GM21786 (cell line): ENCODE measurements at regions not wholly inside any gene's neighbourhood (a gene's known extent, or its start where the extent isn't known, plus 50 kb on each side); places are given as distances from the start of the nearest gene placed in this dataset.
"Not testable (repeated sequence)": the region's sequence is repeated elsewhere in the genome, so short reads cannot be mapped to it uniquely, and the experiment has no call there.

Experiments
- ATAC-seq: cut with Tn5 transposase; IDR thresholded peaks from one replicate; pipeline ENCODE4 v1.9.1; 2021; ENCODE audit not compliant: unreplicated experiment

- ATAC-seq: no peak
Observed at GRCh38 chr18:60067426-60068210, 167.8 kb downstream of the PMAIP1 start.

DNA sequence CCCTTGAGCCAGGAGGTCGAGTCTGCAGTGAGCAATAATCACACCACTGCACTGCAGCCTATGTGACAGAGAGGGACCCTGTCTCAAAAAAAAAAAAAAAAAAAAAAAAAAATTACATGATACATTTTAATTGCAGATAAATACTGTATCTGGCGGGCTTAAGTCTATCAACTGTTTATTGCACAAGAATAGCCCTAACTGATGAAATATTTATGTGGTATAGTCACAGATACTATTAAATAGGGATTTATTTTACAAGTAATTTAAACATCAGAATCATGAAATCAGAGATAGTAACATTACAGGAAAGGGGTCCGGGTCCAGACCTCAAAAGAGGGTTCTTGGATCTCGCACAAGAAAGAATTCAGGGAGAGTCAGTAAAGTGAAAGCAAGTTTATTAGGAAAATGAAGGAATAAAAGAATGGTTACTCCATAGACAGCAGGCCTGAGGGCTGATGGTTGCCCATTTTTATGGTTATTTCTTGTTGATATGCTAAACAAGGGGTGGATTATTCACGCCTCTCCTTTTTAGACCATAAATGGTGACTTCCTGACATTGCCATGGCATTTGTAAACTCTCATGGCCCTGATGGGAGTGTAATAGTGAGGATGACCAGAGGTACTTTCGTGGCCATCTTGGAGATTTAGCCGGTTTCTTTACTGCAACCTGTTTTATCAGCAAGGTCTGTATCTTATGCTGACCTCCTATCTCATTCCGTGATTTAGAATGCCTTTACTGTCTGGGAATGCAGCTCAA is 166.6 kb downstream of the PMAIP1 start:
- no peak for ATAC-seq

- ATAC-seq: no peak
Observed at GRCh38 chr18:60064271-60064670, 164.5 kb downstream of the PMAIP1 start.

- not testable (repeated sequence) for ATAC-seq
Observed at GRCh38 chr18:60062831-60063230, 163.0 kb downstream of the PMAIP1 start.

DNA sequence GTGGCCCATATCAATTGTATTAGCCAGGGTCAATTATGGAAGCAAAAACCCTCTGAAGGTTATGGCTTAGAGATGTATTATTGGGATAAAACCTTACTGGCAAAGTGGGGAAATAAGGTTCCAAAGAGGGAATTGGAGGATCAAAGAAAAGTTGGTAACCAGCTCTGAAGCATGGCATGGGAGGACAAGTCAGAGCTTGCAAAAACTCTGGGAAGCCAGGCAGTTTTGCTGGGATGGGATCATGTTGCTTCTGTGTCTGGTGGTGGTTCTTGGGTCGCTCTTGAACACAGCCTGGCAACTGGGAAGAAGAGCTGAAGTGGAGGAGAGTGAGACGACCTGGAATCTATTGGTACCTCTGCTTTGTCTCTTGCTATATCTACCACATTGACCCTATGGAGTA is 162.6 kb downstream of the PMAIP1 start:
- ATAC-seq: no peak

DNA sequence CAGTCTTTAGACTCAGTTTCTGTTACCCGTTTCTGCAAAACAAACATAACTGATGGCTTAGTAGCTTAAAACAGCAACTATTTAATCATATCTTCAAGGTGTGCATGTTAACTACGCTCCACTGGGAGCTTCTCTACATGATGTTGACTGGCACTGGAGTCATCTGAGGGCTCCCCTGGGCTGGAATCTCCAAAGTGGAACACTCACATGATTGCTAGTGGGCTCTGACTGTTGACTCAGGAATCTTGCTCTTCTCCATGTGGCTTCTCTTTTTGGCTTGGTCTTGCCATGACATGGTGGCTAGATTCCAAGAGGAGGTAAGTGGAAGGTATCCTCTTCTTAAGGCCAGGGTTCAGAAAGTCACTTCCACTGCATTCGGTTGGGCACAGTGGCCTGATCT is 160.8 kb downstream of the PMAIP1 start:
- no peak for ATAC-seq

- ATAC-seq: no peak
Observed at GRCh38 chr18:60060026-60060425, 160.2 kb downstream of the PMAIP1 start.

DNA sequence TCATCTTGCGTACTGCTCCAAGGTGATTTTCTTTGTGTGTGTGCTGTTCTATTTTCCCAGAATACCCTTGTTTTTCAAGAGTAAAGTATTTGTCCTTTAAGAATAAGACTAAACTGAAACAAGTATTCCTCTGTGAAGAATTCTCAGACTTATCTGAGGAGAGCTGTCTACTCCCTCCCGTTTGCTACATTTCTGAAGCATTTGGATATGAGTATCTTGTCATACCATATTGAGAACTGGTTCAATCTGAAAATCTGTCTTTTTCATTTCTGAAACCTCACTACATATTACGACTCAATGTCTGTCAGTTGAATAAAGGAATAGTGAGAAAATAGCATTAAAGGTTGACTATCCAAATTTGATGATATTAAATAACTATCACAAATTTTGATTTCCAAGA is 159.4 kb downstream of the PMAIP1 start:
- ATAC-seq: no peak

DNA sequence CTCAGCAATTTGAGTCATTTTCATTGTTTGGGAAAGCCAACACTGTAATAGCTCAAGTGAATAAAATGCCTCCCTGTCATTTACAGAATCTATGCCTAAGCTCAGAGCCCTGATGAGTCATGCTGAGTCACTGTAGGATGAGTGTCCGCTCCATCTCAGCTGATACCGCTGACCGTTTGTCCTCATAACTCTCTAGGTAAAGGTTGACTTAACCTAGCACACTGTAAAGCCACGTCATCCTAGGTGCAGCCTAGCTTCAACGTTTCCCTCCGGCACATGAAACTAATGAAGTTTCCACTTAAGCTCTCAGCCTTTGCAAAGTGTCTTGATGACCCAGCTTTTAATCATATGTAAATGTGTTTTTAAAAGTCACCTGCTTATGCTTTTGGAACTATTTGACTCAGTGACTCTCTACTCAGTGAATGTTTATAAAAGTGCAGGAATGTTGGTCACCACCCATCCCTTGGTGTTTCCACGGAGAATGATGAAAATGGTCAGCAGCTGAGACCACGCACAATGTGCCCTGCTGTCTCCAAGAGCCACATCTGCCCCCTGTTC is 154.0 kb downstream of the PMAIP1 start:
- no peak for ATAC-seq

DNA sequence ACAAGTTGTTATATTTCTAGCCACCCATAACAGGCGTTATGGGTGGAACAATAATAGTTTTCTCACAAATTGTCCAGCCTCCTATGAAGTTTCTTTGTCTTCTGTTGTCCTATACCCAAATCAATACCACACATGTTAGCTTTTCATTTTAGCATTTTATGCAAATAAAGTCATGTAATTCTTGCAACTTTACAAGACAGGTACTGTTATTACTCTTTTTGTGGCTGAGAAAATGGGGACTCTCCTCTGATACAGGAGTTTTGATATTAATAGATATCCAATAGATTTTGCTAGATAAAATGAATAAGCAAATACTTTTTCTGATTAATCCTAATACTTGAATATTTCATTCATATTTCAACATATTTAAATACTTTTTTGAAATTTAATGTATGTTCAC is 151.0 kb downstream of the PMAIP1 start:
- no peak for ATAC-seq

DNA sequence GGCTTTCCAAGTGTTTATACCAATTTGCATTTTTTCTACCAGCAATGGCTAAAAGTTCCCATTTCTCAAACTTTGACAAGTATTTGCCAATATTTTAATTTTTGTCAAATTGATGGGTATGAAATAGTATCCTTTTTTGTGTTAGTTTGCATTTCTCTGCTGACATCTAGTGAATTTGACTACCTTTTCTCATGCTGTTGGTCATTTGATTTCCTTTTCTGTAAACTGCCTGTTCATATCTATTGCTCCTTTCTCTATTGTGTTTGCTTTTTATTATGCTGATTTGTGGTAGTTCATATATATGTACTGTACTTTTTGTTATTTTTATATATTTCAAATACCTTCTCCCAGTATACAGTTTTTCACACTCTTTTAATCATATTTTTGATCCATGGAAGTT is 149.4 kb downstream of the PMAIP1 start:
- ATAC-seq: no peak

- no peak for ATAC-seq
Observed at GRCh38 chr18:60047556-60047955, 147.8 kb downstream of the PMAIP1 start.

GRCh38 chr18:60044290-60045006 is 144.7 kb downstream of the PMAIP1 start:
- no peak for ATAC-seq

DNA sequence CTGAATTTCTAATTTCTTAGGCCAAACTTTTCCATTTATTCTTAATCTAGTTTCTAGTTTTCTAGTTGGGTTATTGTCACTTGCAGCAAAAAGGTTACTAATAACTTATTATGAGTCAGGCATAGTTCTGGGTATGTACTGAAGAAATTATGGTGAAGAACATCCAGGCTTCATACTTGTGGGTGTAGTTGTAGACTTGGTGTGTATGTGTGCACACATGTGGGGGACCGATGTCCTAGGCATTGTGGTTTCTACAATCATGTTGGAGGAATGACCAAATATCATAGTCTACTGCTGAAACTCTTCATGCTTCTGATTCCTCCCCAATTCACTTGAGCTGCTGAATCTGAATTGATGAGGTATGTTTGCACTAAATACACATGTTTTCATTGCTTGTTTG is 141.2 kb downstream of the PMAIP1 start:
- ATAC-seq: no peak

DNA sequence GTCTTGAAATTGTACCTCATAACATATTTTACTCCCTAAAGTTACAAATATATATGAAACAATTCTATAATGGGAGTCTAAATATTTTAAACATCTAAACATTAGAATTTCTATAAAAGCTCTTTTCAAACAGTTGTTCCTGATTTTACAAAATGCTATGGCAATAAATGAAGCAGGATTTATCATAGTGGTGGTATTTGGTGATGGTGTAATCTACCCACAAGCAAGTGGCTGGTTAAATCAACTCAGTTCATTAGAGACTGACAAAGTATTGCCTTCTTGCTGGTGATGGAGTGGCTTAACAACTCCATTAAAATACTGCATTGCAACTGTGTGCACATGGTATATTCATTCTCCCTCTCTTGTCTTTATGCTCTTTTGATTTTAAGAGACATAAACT is 138.9 kb downstream of the PMAIP1 start:
- no peak for ATAC-seq

- ATAC-seq: no peak
Observed at GRCh38 chr18:60027397-60027796, 127.6 kb downstream of the PMAIP1 start.

DNA sequence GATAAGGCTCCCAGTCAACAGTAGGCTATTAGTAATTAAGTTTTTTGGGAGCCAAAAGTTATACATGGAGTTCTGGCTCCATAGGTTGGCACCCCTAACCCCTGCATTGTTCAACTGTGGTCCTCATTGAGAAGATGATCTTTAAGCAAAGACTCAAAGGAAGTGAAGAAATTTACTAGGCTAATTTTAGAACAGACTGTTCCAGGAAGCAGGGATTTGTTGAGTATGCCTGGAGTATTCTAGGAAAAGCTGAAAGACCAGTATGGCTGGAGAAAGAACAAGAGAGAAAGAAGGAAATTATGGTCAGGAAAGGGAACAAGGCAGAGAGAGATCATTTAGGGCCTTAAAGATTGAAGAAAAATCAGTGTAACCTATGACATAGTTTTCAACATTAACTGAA is 125.1 kb downstream of the PMAIP1 start:
- ATAC-seq: no peak

DNA sequence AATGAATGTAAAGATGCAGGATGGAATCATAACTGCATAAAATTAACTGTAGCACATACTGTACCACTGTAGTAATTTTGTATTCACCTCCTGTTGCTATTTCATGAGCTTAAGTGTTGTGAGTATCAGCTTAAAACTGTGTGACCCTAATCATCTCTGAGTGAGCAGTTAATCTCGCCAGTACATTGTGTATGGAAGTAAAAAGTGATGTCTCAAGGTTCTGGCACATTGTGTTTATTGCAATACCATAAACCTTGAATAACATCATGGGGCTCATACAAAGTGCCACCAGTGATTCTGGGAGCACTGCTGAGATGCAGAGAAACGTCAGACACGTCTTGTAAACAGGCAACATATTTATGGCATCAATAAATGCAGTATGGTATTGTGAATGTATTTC is 124.5 kb downstream of the PMAIP1 start:
- no peak for ATAC-seq

- ATAC-seq: no peak
Observed at GRCh38 chr18:60022671-60023276, 123.0 kb downstream of the PMAIP1 start.

DNA sequence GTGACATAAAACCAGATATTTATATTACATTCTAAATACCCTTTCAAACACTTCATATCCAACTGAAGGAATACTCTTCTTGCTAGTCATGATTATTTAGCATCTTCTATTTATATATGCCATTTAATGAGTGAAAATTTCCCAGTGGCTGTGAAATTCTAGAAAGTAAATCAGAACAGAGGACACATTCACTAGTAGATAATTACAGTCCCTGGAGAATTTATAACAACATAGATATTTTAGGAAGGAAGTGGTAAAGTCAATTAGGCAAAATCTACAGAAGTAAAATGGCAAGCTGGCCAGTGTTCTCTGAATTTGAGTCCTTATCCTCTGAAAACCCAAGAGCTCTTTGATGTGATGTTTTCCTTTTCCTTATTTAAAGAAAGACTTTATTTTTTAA is 121.8 kb downstream of the PMAIP1 start:
- ATAC-seq: no peak
